GM12878 (cell line): ENCODE measurements at regions not wholly inside any gene's neighbourhood (a gene's known extent, or its start where the extent isn't known, plus 50 kb on each side); places are given as distances from the start of the nearest gene placed in this dataset.

ENCODE experiments used
- ATAC-seq: fragments of 200-7000 bp; cut with Tn5 transposase; 3 replicates; pipeline ENCODE4 v1.9.1; 2020; ENCODE audit warnings: mild to moderate bottlenecking, moderate library complexity
- BruUV-seq: library from RNA; stranded (reverse); fragments of 400-500 nt; replicated peaks from 2 replicates; lab custom pipeline; 2021; lab: Mats Ljungman, UMichigan
- CTCF ChIA-PET: fragments of 300-600 bp; sonication (Branson Sonifier 250); formaldehyde crosslinking; extraction: SDS; loops from one replicate; lab custom pipeline; 2021; ENCODE audit warnings: inconsistent platforms; lab: Yijun Ruan, JAX
- POLR2A ChIA-PET: fragments of 350-600 bp; formaldehyde crosslinking; extraction: SDS; loops from one replicate; lab custom pipeline; 2021; ENCODE audit warnings: inconsistent platforms; lab: Charles Lee
- RAD21 ChIA-PET: fragments of 300-600 bp; sonication (Branson Sonifier 250); formaldehyde crosslinking; loops from one replicate; lab custom pipeline; 2023; ENCODE audit warnings: antibody characterized with exemption; ENCODE audit not compliant: unreplicated experiment; lab: Charles Lee
- SMC1A ChIA-PET: fragments of 300-600 bp; sonication (Branson Sonifier 250); formaldehyde crosslinking; loops from one replicate; lab custom pipeline; 2023; ENCODE audit not compliant: unreplicated experiment, uncharacterized antibody; lab: Charles Lee
- DNase-seq: peaks from one replicate; pipeline ENCODE4 v3.0.0-alpha.2; 2011; ENCODE audit warnings: low read depth, low spot score
- FAIRE-seq: peaks from 3 replicates; lab custom pipeline; 2011; peaks lifted over from hg19 to GRCh38; lab: Jason Lieb, UNC
- H2AFZ ChIP-seq: 2 replicates; pipeline ENCODE4 v1.6.0; 2011; ENCODE audit warnings: low read depth, low read length, control low read depth; ENCODE audit not compliant: control insufficient read depth
- H3K27ac ChIP-seq: 2 replicates; pipeline ENCODE4 v1.5.1; 2011; ENCODE audit warnings: control low read depth; ENCODE audit not compliant: control insufficient read depth, insufficient read depth
- H3K27me3 ChIP-seq, 2 experiments: replicated peaks in 1 of 2; 2 replicates each; pipeline versions ENCODE4 v1.6.0 to v1.6.1; 2011; ENCODE audit warnings: low read length in 1 of 2; ENCODE audit not compliant: control insufficient read depth in 2 of 2, insufficient read depth in 2 of 2
- H3K36me3 ChIP-seq, 2 experiments: 2 replicates each; pipeline ENCODE4 v1.5.1; 2011; ENCODE audit warnings: low read length in 1 of 2; ENCODE audit not compliant: control insufficient read depth in 2 of 2, insufficient read depth in 2 of 2
- H3K4me1 ChIP-seq: 2 replicates; pipeline ENCODE4 v1.6.1; 2011; ENCODE audit warnings: mild to moderate bottlenecking, low read length, moderate library complexity, mixed read lengths; ENCODE audit not compliant: control insufficient read depth, insufficient read depth
- H3K4me2 ChIP-seq: 2 replicates; pipeline ENCODE4 v1.6.0; 2011; ENCODE audit warnings: control low read depth; ENCODE audit not compliant: control insufficient read depth, insufficient read depth
- H3K4me3 ChIP-seq: fragments of 200-600 bp; sonication (generic); 2 replicates; pipeline ENCODE4 v1.5.1; 2016
- H3K79me2 ChIP-seq: 2 replicates; pipeline ENCODE4 v1.6.0; 2011; ENCODE audit warnings: low read length; ENCODE audit not compliant: control insufficient read depth, insufficient read depth
- H3K9ac ChIP-seq: 2 replicates; pipeline ENCODE4 v1.8.0; 2011; ENCODE audit warnings: low read length, control low read depth, mixed read lengths; ENCODE audit not compliant: control insufficient read depth, insufficient read depth
- H3K9me3 ChIP-seq: replicated peaks from 3 replicates; pipeline ENCODE4 v1.5.1; 2011; ENCODE audit warnings: mild to moderate bottlenecking, low read length; ENCODE audit not compliant: control insufficient read depth, insufficient read depth
- H4K20me1 ChIP-seq: 2 replicates; pipeline ENCODE4 v1.6.0; 2011; ENCODE audit not compliant: control insufficient read depth, insufficient read depth
- ASH2L ChIP-seq: fragments of 300-600, 200-600 bp; sonication (generic); IDR thresholded peaks from 2 replicates; pipeline ENCODE4 v1.6.1; 2017; ENCODE audit warnings: low read depth, mild to moderate bottlenecking, borderline replicate concordance
- BCL11A ChIP-seq: IDR thresholded peaks from 2 replicates; pipeline ENCODE4 v1.6.1; 2011; ENCODE audit warnings: low read depth, low read length
- CTCF ChIP-seq, 3 experiments: IDR thresholded peaks in 2 of 3; conservative IDR thresholded peaks in 1 of 3; 2 replicates each; pipeline ENCODE4 v1.5.1; 2011; ENCODE audit warnings: low read depth in 3 of 3, low read length in 3 of 3, mild to moderate bottlenecking in 3 of 3, control low read depth in 2 of 3, moderate library complexity in 2 of 3, inconsistent platforms in 1 of 3, mixed read lengths in 1 of 3; ENCODE audit not compliant: control insufficient read depth in 2 of 3, insufficient read depth in 1 of 3; ENCODE audit errors: extremely low read depth in 1 of 3
- DPF2 ChIP-seq: fragments of 450-650 bp; IDR thresholded peaks from 2 replicates; pipeline ENCODE4 v1.6.1; 2017; ENCODE audit warnings: mild to moderate bottlenecking
- FOS ChIP-seq: IDR thresholded peaks from 3 replicates; pipeline ENCODE4 v1.6.1; 2011; ENCODE audit warnings: borderline replicate concordance; ENCODE audit not compliant: insufficient read length; ENCODE audit errors: extremely low read depth
- GATAD2B ChIP-seq: fragments of 450-650 bp; conservative IDR thresholded peaks from 2 replicates; pipeline ENCODE4 v1.6.1; 2017; ENCODE audit warnings: low read depth, mild to moderate bottlenecking, moderate library complexity
- IKZF2 ChIP-seq, 2 experiments: fragments of 450-650 bp; IDR thresholded peaks; 2 replicates each; pipeline ENCODE4 v1.6.1; 2017; ENCODE audit warnings: mild to moderate bottlenecking in 2 of 2, moderate library complexity in 2 of 2
- IRF3 ChIP-seq: fragments of 450-650 bp; IDR thresholded peaks from 2 replicates; pipeline ENCODE4 v1.6.1; 2014; ENCODE audit warnings: mild to moderate bottlenecking
- POLR2A ChIP-seq: IDR thresholded peaks from 2 replicates; pipeline ENCODE4 v1.6.1; 2011; ENCODE audit warnings: low read depth, mild to moderate bottlenecking, low read length
- TCF3 ChIP-seq: IDR thresholded peaks from 2 replicates; pipeline ENCODE4 v1.6.1; 2012; ENCODE audit warnings: low read depth, mild to moderate bottlenecking, low read length, borderline replicate concordance; ENCODE audit not compliant: insufficient read depth
- YBX1 ChIP-seq: fragments of 450-650 bp; IDR thresholded peaks from 2 replicates; pipeline ENCODE4 v1.6.1; 2016; ENCODE audit warnings: antibody characterized with exemption
- ZBTB4 ChIP-seq: fragments of 450-650 bp; formaldehyde crosslinking; IDR thresholded peaks from 2 replicates; pipeline ENCODE4 v1.4.0; 2022; ENCODE audit warnings: mild to moderate bottlenecking, moderate library complexity
- ZNF24 ChIP-seq: fragments of 450-650 bp; IDR thresholded peaks from 2 replicates; pipeline ENCODE4 v1.6.1; 2017; ENCODE audit warnings: antibody characterized with exemption, mild to moderate bottlenecking
- ZNF622 ChIP-seq: fragments of 450-650 bp; IDR thresholded peaks from 2 replicates; pipeline ENCODE4 v1.6.1; 2017; ENCODE audit warnings: mild to moderate bottlenecking, inconsistent platforms
- WGBS: methylation state at CpG from one replicate; pipeline ENCODE4 v1.1.6; 2016; ENCODE audit warnings: low lambda C conversion rate; ENCODE audit not compliant: insufficient replicate concordance, insufficient coverage; ENCODE audit errors: missing lambda C conversion rate; 5-methylcytosine and 5-hydroxymethylcytosine counted together
- in situ Hi-C: fragments of 300-500 bp; cut with MboI; formaldehyde crosslinking; loops from 9 replicates; pipeline ENCODE4 v1.14.3; 2018; ENCODE audit warnings: mixed read lengths
- intact Hi-C: fragments of 100-400 bp; cut with micrococcal nuclease; formaldehyde crosslinking; loops from one replicate; pipeline ENCODE4 v1.14.2; 2022; ENCODE audit not compliant: unreplicated experiment

GRCh38 chr1:59022199-59022598 lies 238.4 kb upstream of the JUN start (continued):
- TF ChIP-seq ZBTB4 (CRISPR knock-in tag) = no peak
- TF ChIP-seq GATAD2B = no peak
- TF ChIP-seq ZNF24 = no peak

GRCh38 chr1:59022799-59023198 lies 239.0 kb upstream of the JUN start:
- in situ Hi-C loops = no loop called here
- no peaks in the 10 kb centered on the region for H3K79me2 ChIP-seq
- H3K4me3 ChIP-seq = no peak overlapping the region
- FAIRE-seq = no peak
- H3K9me3 ChIP-seq = no peaks in the 10 kb centered on the region; the same call in 2 of the 3 replicates
- BruUV-seq = no TSS peak
- ChIA-PET CTCF (no interaction called here), SMC1A (no interaction called here), POLR2A (no interaction called here), RAD21 (no interaction called here)
- ATAC-seq = no peak
- H3K9ac ChIP-seq = no peak overlapping the region
- 84% methylated on average over 3 of the region's 3 CpGs for WGBS
- no peak for DNase-seq
- intact Hi-C loops = loop anchor here (5.0 to 10.0 kb wide), 3 partner anchors 120 to 675 kb away; partner anchors contain the start of gene FGGY
- TF ChIP-seq ZNF622 (no peak), FOS (no peak), DPF2 (no peak), YBX1 (no peak), ASH2L (no peak), IRF3 (no peak), BCL11A (no peak), IKZF2 (IDR thresholded peaks at IDR 0.05) (no peak), TCF3 (no peak), ZNF24 (no peak), CTCF (IDR thresholded peaks at IDR 0.05 in 2 of 3, conservative IDR thresholded peaks at IDR 0.05 in 1 of 3; ENCODE audit: control insufficient read depth in 2 of 3, extremely low read depth in 1 of 3, insufficient read depth in 1 of 3, low read depth in 3 of 3, low read length in 3 of 3) (no peak), POLR2A (no peak)
- H3K36me3 ChIP-seq = no peaks in the 10 kb centered on the region
- H3K4me1 ChIP-seq = peaks cover 34% of the 10 kb centered on the region
- H3K4me2 ChIP-seq = no peak overlapping the region
- H3K27ac ChIP-seq = no peak overlapping the region
- H2AFZ ChIP-seq = no peak overlapping the region
- no peaks in the 10 kb centered on the region for H4K20me1 ChIP-seq
- no peaks in the 10 kb centered on the region for H3K27me3 ChIP-seq
